HEK293T (cell line): ENCODE measurements at regions not wholly inside any gene's neighbourhood (a gene's known extent, or its start where the extent isn't known, plus 50 kb on each side); places are given as distances from the start of the nearest gene placed in this dataset.

ENCODE experiments used
- CTCF ChIA-PET: fragments of 350-600 bp; formaldehyde crosslinking; extraction: SDS; loops from one replicate; lab custom pipeline; 2021; ENCODE audit warnings: antibody characterized with exemption, inconsistent platforms; lab: Yijun Ruan, JAX
- POLR2A ChIA-PET: fragments of 350-600 bp; formaldehyde crosslinking; extraction: SDS; loops from one replicate; lab custom pipeline; 2020; ENCODE audit warnings: antibody characterized with exemption, inconsistent platforms; lab: Yijun Ruan, JAX
- DNase-seq: peaks from one replicate; pipeline ENCODE4 v3.0.0; 2012; ENCODE audit warnings: mixed read lengths; ENCODE audit errors: extremely low spot score
- ARNT ChIP-seq: fragments of 450-650 bp; IDR thresholded peaks from 2 replicates; pipeline ENCODE4 v1.6.1; 2017; ENCODE audit warnings: mild to moderate bottlenecking
- BHLHE40 ChIP-seq: fragments of 450-650 bp; IDR thresholded peaks from 2 replicates; pipeline ENCODE4 v1.6.1; 2016; ENCODE audit warnings: mild to moderate bottlenecking, moderate library complexity, borderline replicate concordance
- CTBP1 ChIP-seq: fragments of 450-650 bp; IDR thresholded peaks from 2 replicates; pipeline ENCODE4 v1.6.1; 2016; ENCODE audit warnings: borderline replicate concordance
- ELF4 ChIP-seq: fragments of 450-650 bp; IDR thresholded peaks from 2 replicates; pipeline ENCODE4 v1.6.1; 2017; ENCODE audit warnings: antibody characterized with exemption
- FOXA1 ChIP-seq: fragments of 450-650 bp; IDR thresholded peaks from 2 replicates; pipeline ENCODE4 v1.6.1; 2016; ENCODE audit warnings: mild to moderate bottlenecking
- FOXK2 ChIP-seq: fragments of 450-650 bp; IDR thresholded peaks from 2 replicates; pipeline ENCODE4 v1.6.1; 2016; ENCODE audit warnings: mild to moderate bottlenecking
- FOXM1 ChIP-seq: fragments of 450-650 bp; IDR thresholded peaks from 2 replicates; pipeline ENCODE4 v1.6.1; 2017; ENCODE audit warnings: mild to moderate bottlenecking, borderline replicate concordance
- HDGF ChIP-seq: fragments of 450-650 bp; IDR thresholded peaks from 2 replicates; pipeline ENCODE4 v1.6.1; 2017; ENCODE audit warnings: antibody characterized with exemption, borderline replicate concordance
- L3MBTL2 ChIP-seq: fragments of 450-650 bp; conservative IDR thresholded peaks from 2 replicates; pipeline ENCODE4 v1.6.1; 2016; ENCODE audit warnings: mild to moderate bottlenecking
- LEF1 ChIP-seq: fragments of 450-650 bp; IDR thresholded peaks from 2 replicates; pipeline ENCODE4 v1.6.1; 2017; ENCODE audit warnings: mild to moderate bottlenecking, borderline replicate concordance
- NFRKB ChIP-seq: fragments of 450-650 bp; IDR thresholded peaks from 2 replicates; pipeline ENCODE4 v1.6.1; 2016; ENCODE audit warnings: mild to moderate bottlenecking, moderate library complexity
- PKNOX1 ChIP-seq: fragments of 450-650 bp; IDR thresholded peaks from 2 replicates; pipeline ENCODE4 v1.6.1; 2016
- SP1 ChIP-seq: fragments of 450-650 bp; IDR thresholded peaks from 2 replicates; pipeline ENCODE4 v1.6.1; 2017
- SUZ12 ChIP-seq: fragments of 450-650 bp; IDR thresholded peaks from 2 replicates; pipeline ENCODE4 v1.6.1; 2016; ENCODE audit warnings: mild to moderate bottlenecking
- TARDBP ChIP-seq: fragments of 450-650 bp; IDR thresholded peaks from 2 replicates; pipeline ENCODE4 v1.6.1; 2016
- ZNF384 ChIP-seq: fragments of 450-650 bp; IDR thresholded peaks from 2 replicates; pipeline ENCODE4 v1.6.1; 2016

GRCh38 chr20:22429175-22430153 lies 154.9 kb downstream of the FOXA2 start:
- ChIA-PET POLR2A (no interaction called here), CTCF (no interaction called here)
- no peak for DNase-seq
- TF ChIP-seq ARNT (no peak), L3MBTL2 (no peak), PKNOX1 (no peak), FOXA1 (no peak), HDGF (no peak), TARDBP (no peak), CTBP1 (no peak), FOXK2 (no peak), FOXM1 (no peak), SUZ12 (no peak), ELF4 (no peak), SP1 (no peak)

- TF ChIP-seq FOXA1 (no peak), L3MBTL2 (no peak), LEF1 (no peak), HDGF (no peak), ZNF384 (no peak), FOXK2 (no peak), ELF4 (no peak)
- ChIA-PET POLR2A (no interaction called here), CTCF (no interaction called here)
- no peak for DNase-seq
Observed at GRCh38 chr20:22428051-22428450, 156.3 kb downstream of the FOXA2 start.

- DNase-seq, result no peak
- ChIA-PET POLR2A (no interaction called here), CTCF (interaction anchor here (0.8 kb wide), 1 partner anchor 244 kb away, joined by 5 read pairs; no protein-coding TSS in a partner anchor)
- TF ChIP-seq LEF1 (no peak), HDGF (no peak), NFRKB (no peak), PKNOX1 (no peak), L3MBTL2 (no peak), ARNT (no peak), FOXA1 (no peak), TARDBP (no peak), SUZ12 (no peak), ZNF384 (no peak)
Observed at GRCh38 chr20:22426772-22427171, 157.6 kb downstream of the FOXA2 start.

- POLR2A ChIA-PET, result no interaction called here
- CTCF ChIA-PET, result no interaction called here
- TF ChIP-seq HDGF (no peak), BHLHE40 (no peak), ELF4 (no peak), L3MBTL2 (no peak), FOXM1 (no peak), ARNT (no peak), CTBP1 (no peak), NFRKB (no peak), SP1 (no peak)
- DNase-seq, result no peak
Observed at GRCh38 chr20:22425344-22426295, 158.8 kb downstream of the FOXA2 start.

GRCh38 chr20:22423190-22423832 lies 161.1 kb downstream of the FOXA2 start:
- TF ChIP-seq SUZ12 (no peak), BHLHE40 (no peak)
- ChIA-PET POLR2A (no interaction called here), CTCF (interaction anchor here (0.5 kb wide), 1 partner anchor 20 kb away, joined by 3 read pairs; no protein-coding TSS in a partner anchor)
- DNase-seq, result no peak

- POLR2A ChIA-PET, result no interaction called here
- TF ChIP-seq NFRKB, result no peak
- CTCF ChIA-PET, result no interaction called here
- no peak for DNase-seq
Observed at GRCh38 chr20:22420116-22420598, 164.2 kb downstream of the FOXA2 start.
